Dendritic cell treated with granulocyte-macrophage colony-stimulating factor and Interleukin-4, amounts not matched to agents 40 ng/mL and 50 ng/mL, for 4 days (primary cell): ENCODE measurements at regions not wholly inside any gene's neighbourhood (a gene's known extent, or its start where the extent isn't known, plus 50 kb on each side); places are given as distances from the start of the nearest gene placed in this dataset.

Experiments used
- H3K27ac Mint-ChIP-seq: one replicate; pipeline ENCODE4 v1.8.0; 2022; ENCODE audit warnings: mild to moderate bottlenecking, mixed read lengths
- H3K27me3 Mint-ChIP-seq: one replicate; pipeline ENCODE4 v1.8.0; 2022; ENCODE audit warnings: mild to moderate bottlenecking, mixed read lengths
- H3K36me3 Mint-ChIP-seq: one replicate; pipeline ENCODE4 v1.8.0; 2022; ENCODE audit warnings: low read depth, mixed read lengths
- H3K4me1 Mint-ChIP-seq: one replicate; pipeline ENCODE4 v1.8.0; 2022; ENCODE audit warnings: low read depth, mixed read lengths
- H3K4me3 Mint-ChIP-seq: one replicate; pipeline ENCODE4 v1.8.0; 2022; ENCODE audit warnings: mild to moderate bottlenecking, moderate library complexity, mixed read lengths
- H3K9me3 Mint-ChIP-seq: one replicate; pipeline ENCODE4 v1.8.0; 2022; ENCODE audit warnings: mixed read lengths
- intact Hi-C: fragments of 100-400 bp; cut with micrococcal nuclease; formaldehyde crosslinking; loops from one replicate; pipeline ENCODE4 v1.15.0; 2022

DNA sequence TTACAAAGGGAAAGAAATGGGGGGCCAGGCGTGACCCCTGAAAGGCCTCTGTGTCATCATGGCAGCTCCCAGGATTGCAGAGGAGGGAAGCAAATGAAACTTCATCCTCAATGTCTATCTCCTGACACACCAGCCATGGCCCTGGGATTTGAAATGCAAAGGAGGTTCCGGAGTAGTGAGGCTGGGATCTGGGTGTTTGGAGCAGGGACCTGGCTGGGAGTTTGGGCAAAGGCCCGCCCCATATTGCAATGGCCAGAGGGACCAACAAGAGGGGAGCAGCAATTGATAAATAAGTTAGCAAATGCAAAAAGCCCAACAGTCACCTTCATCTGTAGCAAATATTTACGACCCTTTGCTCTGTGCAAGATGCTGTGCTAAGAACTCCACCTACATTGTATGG is 77.7 kb upstream of the CCND1 start:
- H3K9me3 Mint-ChIP-seq = peaks cover 14% of the 10 kb centered on the region
- intact Hi-C loops = loop anchor here (10.0 kb wide), 1 partner anchor 59 kb away; no protein-coding TSS in a partner anchor
- no peaks in the 10 kb centered on the region for H3K36me3 Mint-ChIP-seq
- peaks cover 9% of the 10 kb centered on the region for H3K27me3 Mint-ChIP-seq
- no peak overlapping the region for H3K4me3 Mint-ChIP-seq
- H3K27ac Mint-ChIP-seq = no peak overlapping the region
- peaks cover 18% of the 10 kb centered on the region for H3K4me1 Mint-ChIP-seq

DNA sequence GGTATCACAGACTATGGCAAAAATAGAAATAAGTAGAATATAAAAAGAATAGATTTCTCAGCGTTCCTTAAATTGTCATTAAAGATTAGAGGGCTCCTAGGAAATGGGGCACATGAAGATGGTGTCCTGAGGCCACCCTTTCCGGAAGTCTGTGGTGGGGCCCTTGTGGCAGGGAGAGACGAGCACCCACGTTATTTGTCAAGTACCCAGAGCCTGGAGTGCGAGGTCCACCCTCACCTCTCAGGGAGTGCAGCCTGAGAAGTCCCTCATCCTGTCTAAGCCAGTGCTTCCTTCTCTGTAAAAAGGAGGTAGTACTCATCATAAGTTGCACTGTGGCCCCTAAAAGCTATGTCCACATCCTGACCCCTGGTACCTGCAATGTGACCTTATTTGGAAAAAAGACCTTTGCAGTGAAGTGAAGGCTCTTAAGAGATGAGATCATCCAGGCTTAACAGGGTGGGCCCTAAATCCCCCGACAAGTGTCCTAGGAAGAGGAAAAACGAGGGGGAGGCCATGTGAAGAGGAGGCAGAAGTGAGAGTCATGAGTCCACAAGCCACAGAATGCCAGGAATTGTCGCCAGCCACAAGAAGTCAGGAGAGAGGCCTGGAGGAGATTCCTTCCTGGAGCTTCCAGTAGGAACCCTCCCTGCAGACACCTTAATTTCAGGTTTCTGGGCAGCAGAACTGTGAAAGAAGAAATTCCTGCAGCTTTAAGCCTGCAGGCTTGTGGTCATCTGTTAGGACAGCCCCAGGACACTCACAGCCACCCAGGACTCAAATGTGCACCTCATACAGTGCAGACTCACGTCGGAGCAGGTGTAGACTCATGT is 76.8 kb upstream of the CCND1 start:
- no peak overlapping the region for H3K4me3 Mint-ChIP-seq
- H3K36me3 Mint-ChIP-seq = no peaks in the 10 kb centered on the region
- peaks cover 14% of the 10 kb centered on the region for H3K9me3 Mint-ChIP-seq
- H3K4me1 Mint-ChIP-seq = peaks cover 18% of the 10 kb centered on the region
- H3K27ac Mint-ChIP-seq = no peak overlapping the region
- intact Hi-C loops = loop anchor here (10.0 kb wide), 1 partner anchor 59 kb away; no protein-coding TSS in a partner anchor
- peaks cover 9% of the 10 kb centered on the region for H3K27me3 Mint-ChIP-seq

DNA sequence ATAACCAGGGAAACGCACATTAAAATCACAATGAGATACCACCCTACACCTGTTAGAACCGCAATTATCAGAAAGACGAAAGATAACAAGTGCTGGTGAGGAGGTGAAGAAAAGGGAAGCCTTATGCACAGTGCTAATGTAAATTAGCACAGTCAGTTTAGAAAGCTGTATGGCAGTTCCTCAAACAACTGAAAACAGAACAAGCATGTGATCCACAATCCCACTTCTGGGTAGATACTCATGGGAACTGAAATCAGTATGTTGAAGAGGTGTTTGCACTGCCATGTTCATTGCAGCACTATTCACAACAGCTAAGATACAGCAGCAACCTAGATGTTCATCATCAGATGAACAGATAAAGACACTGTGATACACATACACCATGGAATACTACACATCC is 75.0 kb upstream of the CCND1 start:
- Mint-ChIP-seq H3K36me3 (no peaks in the 10 kb centered on the region), H3K9me3 (peaks cover 14% of the 10 kb centered on the region), H3K27me3 (peaks cover 16% of the 10 kb centered on the region), H3K4me1 (peaks cover 18% of the 10 kb centered on the region), H3K27ac (no peak overlapping the region), H3K4me3 (no peak overlapping the region)
- intact Hi-C loops = loop anchor here (10.0 kb wide), 1 partner anchor 61 kb away; no protein-coding TSS in a partner anchor

DNA sequence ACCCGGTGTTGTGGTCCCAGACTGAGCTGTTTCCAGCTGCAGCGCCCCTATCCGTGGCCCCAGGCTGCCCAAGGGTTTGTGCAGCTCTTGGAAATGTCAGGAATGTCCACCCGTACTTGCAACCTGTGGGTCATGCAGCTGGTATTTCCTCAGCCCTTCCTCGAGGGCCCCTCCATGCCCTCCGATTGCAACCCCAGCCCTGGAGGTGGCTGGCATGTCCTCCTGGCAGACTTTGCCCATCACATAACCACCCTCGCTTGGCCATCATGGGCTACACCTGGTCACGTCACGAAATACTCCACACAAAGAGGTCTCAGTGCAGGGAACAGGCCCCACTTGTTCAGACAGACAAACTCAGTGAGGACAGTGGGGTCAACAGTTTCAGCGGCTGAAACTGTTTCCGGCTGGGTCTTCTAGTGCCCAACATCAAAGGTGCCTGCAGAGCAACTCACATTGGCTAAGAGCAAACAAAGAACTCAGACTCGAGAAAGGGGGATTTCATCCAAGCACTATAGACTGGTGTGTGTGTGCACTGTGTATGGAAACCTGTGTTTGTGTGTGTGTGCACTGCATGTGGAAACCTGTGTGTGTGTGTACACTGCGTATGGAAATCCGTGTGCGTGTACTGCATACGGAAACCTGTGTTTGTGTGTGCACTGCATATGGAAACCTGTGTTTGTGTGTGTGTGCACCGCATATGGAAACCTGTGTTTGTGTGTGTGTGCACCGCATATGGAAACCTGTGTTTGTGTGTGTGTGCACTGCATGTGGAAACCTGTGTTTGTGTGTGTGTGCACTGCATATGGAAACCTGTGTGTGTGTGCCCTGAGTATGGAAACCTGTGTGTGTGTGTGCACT is 72.8 kb upstream of the CCND1 start:
- peaks cover 18% of the 10 kb centered on the region for H3K4me1 Mint-ChIP-seq
- peaks cover 22% of the 10 kb centered on the region for H3K27me3 Mint-ChIP-seq
- H3K4me3 Mint-ChIP-seq = no peak overlapping the region
- intact Hi-C loops = loop anchor here (10.0 kb wide), 1 partner anchor 63 kb away; no protein-coding TSS in a partner anchor
- no peak overlapping the region for H3K27ac Mint-ChIP-seq
- no peaks in the 10 kb centered on the region for H3K36me3 Mint-ChIP-seq
- peaks cover 14% of the 10 kb centered on the region for H3K9me3 Mint-ChIP-seq

DNA sequence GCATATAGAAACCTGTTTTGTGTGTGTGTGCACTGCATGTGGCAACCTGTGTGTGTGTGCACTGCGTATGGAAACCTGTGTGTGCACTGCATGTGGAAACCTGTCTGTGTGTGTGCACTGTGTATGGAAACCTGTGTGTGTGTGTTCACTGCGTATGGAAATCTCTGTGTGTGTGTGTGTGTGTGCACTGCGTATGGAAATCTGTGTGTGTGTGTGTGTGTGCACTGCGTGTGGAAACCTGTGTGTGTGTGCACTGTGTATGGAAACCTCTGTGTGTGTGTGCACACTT is 72.2 kb upstream of the CCND1 start:
- H3K4me1 Mint-ChIP-seq = peaks cover 18% of the 10 kb centered on the region
- intact Hi-C loops = loop anchor here (10.0 kb wide), 1 partner anchor 64 kb away; no protein-coding TSS in a partner anchor
- no peak overlapping the region for H3K4me3 Mint-ChIP-seq
- H3K36me3 Mint-ChIP-seq = no peaks in the 10 kb centered on the region
- no peak overlapping the region for H3K27ac Mint-ChIP-seq
- peaks cover 14% of the 10 kb centered on the region for H3K9me3 Mint-ChIP-seq
- H3K27me3 Mint-ChIP-seq = peaks cover 24% of the 10 kb centered on the region

DNA sequence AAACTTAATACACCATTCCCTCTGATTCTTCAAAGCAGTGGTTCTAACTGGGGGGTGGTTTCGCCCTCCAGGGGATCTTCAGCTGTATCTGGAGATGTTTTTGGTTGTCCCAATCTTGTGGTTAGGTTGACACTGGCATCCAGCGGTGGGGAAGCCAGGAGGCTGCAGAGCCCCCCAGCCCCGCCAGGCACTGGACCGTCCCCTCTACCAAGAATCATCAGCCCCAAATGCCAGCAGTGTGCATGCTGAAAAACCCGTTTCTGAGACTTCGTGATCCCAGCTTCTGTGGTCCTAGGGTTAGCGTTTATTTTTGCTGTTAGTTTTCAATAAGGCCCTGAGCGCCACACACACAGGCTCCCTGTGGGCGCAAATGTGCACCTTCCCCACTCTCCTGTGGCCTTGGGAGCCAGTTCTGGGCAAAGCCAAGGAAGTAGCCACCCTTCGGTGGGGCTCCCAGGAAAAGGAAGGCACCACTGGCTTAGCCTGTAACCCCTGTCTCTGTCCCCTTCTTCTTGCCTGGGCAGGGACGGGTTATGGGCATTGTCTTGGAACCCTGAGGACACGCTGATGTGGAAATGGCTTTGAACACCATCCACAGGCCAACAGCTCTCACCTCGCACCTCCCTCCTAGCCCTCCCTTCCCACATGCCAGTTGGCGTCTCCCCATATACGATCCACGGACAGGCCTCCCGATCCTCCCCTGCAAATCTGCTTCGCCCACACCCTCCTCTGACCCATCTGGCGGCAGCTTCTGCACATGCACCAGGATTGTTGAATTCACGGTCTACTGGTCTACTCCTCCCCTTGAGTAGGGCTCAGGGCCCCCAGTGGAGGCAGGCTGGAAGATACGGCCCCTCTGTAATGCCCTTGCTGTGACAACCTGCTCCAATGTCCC is 71.4 kb upstream of the CCND1 start:
- Mint-ChIP-seq H3K4me1 (peaks cover 12% of the 10 kb centered on the region), H3K27me3 (peaks cover 24% of the 10 kb centered on the region), H3K9me3 (peaks cover 14% of the 10 kb centered on the region), H3K36me3 (no peaks in the 10 kb centered on the region), H3K4me3 (no peak overlapping the region), H3K27ac (no peak overlapping the region)
- intact Hi-C loops = loop anchor here (10.0 kb wide), 1 partner anchor 65 kb away; no protein-coding TSS in a partner anchor

DNA sequence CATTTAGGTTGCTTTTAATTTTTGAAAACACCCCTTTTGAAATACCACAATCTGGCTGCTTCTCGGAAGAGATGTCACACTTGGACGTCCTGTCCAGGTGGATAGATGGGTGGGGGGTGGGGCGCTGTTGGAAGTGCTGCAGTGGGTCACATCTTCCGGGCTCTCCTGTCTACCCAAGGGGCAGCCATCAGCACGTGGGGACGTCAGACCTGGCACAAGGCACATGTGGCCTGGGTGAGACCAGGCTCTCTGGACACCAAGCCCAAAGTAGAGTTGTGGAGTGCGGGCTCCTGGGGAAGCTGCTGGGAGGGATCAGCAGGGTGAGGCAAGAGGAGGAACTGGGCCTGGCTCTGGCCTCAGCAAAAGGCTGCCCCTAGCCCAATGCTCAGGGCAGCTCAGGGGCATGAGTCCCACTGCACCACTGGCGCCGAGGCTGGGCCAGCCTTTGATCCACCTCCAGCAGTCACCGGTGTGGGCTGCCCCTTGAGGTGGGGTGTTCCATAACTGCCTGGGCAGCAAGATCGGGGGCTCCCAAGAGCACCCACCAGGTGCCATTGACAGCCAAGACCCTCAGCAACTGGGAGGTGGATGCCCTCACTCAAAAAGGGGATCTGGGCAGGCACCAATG is 68.6 kb upstream of the CCND1 start:
- H3K27me3 Mint-ChIP-seq = peaks cover 27% of the 10 kb centered on the region
- H3K36me3 Mint-ChIP-seq = no peaks in the 10 kb centered on the region
- intact Hi-C loops = no loop called here
- peaks cover 17% of the 10 kb centered on the region for H3K4me1 Mint-ChIP-seq
- H3K27ac Mint-ChIP-seq = no peak overlapping the region
- no peak overlapping the region for H3K4me3 Mint-ChIP-seq
- H3K9me3 Mint-ChIP-seq = no peaks in the 10 kb centered on the region

DNA sequence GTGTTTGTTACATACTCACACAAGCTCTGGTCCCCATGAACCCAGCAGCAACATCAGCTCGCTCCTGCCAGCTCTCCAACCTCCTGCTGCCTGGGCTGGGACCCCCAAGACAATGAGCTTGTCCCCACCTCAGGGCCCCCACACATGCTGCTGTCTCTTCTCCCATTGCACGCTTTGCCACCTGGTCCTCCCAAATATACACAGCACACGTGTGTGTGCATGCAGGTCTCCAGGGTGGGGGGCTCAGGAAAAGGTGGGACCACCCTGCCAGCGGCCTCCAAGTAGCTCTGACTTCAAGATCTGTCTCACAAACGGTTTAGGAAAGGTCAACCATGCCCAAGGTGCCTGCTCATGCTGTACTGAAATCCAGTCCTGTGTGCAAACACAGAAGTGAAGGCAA is 68.1 kb upstream of the CCND1 start:
- H3K27ac Mint-ChIP-seq = no peak overlapping the region

DNA sequence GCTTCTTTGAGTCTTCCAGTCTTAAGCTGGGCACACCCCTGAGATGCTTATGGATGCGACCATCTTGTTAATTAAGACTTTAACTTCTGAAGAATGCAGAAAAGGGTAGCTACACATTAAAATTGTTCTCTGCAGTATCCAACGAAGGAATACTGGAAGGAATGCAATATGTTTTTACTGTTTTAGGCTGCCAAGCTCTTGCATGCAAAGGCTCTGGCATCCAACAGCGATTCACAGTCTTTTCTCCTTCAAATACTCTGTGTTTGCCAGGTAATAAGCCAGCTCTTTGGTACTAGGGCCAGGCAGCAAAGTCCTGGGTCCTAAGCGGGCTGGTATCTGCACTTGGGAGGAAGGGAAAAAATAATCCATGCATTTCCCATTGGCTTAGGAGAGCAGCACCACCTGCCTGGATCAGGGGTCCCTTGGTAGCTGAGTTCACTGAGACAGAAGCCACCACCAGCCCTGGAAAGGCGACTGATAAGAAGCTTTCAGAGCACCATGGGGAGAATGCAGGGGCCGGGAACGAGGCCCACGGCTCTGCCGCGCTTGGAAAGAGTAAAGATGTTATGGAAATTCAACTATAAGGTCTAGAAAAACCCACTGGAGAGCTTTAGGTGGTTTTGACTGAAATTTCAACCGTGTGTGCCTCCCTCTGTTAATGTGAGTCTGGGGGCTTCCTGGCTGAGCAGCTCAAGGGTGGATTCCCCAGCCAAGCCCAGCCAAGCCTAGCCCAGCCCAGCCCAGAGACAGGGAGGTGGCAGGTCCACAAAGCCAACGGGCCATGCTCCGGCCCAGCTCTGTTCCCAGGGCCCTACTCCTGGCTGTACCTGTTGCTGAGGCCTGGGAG is 67.0 kb upstream of the CCND1 start:
- Mint-ChIP-seq H3K4me3 (no peak overlapping the region), H3K36me3 (no peaks in the 10 kb centered on the region), H3K27me3 (peaks cover 30% of the 10 kb centered on the region), H3K9me3 (no peaks in the 10 kb centered on the region), H3K4me1 (peaks cover 17% of the 10 kb centered on the region), H3K27ac (no peak overlapping the region)
- intact Hi-C loops = no loop called here

More for the DNA sequence above, 68.1 kb upstream of the CCND1 start:
- intact Hi-C loops = no loop called here
- Mint-ChIP-seq H3K4me1 (peaks cover 17% of the 10 kb centered on the region), H3K4me3 (no peak overlapping the region), H3K36me3 (no peaks in the 10 kb centered on the region), H3K9me3 (no peaks in the 10 kb centered on the region), H3K27me3 (peaks cover 31% of the 10 kb centered on the region)

DNA sequence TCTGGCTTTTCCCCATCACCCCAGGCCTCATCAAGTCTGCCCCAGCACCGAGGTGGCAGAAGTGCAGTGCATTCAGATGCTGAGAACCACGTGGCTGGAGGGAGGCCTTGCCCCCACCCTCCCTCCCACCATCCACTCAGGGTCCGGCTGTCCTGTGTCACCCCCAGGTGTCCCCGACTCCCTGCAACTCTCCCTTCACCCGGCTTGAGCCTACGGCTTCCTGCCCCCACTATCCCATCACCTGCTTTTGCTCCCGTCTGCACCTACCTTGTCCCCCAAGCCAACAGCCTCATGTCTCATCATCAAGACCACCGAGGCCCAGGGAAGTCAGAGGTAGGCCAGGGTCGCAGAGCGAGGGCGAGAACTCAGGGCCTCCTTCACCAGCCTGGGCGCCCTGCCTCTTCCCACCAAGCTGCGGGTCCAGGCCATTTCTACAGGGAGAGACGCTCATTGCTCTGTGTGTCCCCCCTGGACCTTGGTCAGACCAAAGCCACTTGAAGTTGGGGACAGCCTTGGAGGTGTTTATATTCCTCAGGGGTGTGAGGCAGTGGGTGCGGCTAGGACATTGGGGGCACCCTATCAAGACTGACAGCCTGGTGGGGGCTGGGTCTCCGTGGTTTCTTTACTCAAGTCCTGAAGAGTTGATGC is 66.2 kb upstream of the CCND1 start:
- peaks cover 28% of the 10 kb centered on the region for H3K27me3 Mint-ChIP-seq
- no peaks in the 10 kb centered on the region for H3K9me3 Mint-ChIP-seq
- intact Hi-C loops = no loop called here
- H3K36me3 Mint-ChIP-seq = no peaks in the 10 kb centered on the region
- no peak overlapping the region for H3K4me3 Mint-ChIP-seq
- peak overlapping the region; percentile 1 for H3K27ac Mint-ChIP-seq
- H3K4me1 Mint-ChIP-seq = peaks cover 17% of the 10 kb centered on the region

DNA sequence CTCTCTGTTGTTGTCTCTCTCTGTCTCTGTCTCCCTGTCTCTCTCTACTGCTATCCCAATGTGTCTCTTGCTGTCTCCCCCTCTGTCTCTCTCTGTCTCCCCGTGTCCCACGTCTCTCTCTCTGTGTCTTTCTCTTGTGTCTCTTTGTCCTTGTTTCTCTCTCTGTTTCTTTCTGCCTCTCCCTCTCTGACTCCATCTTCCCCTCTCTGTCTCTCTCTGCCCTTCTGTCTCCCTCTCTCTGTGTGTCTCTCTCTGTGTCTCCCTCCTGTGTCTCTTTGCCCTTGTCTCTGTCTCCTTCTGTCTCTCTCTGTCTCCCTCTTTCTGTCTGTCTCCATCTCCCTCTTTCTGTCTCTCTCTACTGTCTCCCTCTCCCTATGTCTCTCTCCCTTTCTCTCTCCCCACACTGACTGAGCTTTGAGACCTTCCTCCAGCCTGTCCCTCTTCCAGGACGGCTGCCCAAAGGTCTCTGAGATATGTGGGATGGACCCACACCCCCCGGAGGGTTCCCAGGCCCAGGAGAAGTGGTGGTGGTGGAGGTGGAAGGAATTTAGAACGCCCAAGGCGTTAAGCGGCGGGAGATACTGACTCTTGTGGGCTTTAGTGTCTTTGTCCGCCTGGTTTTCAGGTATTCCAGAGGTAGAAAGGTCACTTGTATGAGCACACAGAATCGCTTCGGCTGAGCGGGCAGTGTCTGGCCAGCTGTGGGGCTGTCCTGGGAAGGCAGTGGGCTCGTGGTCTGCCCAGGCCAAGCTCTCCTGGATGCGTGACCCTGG is 65.5 kb upstream of the CCND1 start:
- H3K4me1 Mint-ChIP-seq = peaks cover 17% of the 10 kb centered on the region
- no peaks in the 10 kb centered on the region for H3K9me3 Mint-ChIP-seq
- H3K27me3 Mint-ChIP-seq = peaks cover 22% of the 10 kb centered on the region
- intact Hi-C loops = no loop called here
- H3K4me3 Mint-ChIP-seq = no peak overlapping the region
- H3K27ac Mint-ChIP-seq = peak overlapping the region; percentile 1
- H3K36me3 Mint-ChIP-seq = no peaks in the 10 kb centered on the region
